ENCODE measurements at regions not wholly inside any gene's neighbourhood (a gene's known extent, or its start where the extent isn't known, plus 50 kb on each side); places are given as distances from the start of the nearest gene placed in this dataset.

DNA sequence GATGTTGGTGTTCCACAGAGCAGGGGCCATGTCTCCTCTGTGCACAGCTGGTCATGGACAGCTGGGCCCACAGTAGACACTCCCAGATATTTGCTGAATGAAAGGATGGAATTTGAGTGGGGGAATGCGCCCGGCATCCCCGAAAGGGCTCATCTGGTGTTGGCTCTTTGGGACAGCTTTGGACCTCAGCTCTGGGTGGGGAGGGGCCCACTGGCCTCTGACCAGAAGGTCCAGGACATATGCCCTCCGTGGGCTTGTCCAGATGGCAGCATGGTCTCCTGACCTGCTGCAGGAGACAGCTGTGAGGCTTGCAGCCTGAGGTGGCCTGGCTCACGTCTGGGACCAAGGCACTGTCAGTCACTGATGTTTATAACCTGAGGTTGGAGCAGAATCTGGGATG, 160.4 kb upstream of the AJAP1 start:
- TF ChIP-seq FOXM1 (IDR thresholded peaks at IDR 0.05; ENCODE audit: borderline replicate concordance) = no peak
- no peak for TF ChIP-seq SP1 (IDR thresholded peaks at IDR 0.05)
- no peak for TF ChIP-seq TARDBP (IDR thresholded peaks at IDR 0.05)
- TF ChIP-seq SUZ12 (IDR thresholded peaks at IDR 0.05) = no peak
